Neural cell (in vitro differentiated cells): ENCODE measurements at regions not wholly inside any gene's neighbourhood (a gene's known extent, or its start where the extent isn't known, plus 50 kb on each side); places are given as distances from the start of the nearest gene placed in this dataset.

Experiments
- EZH2 ChIP-seq: fragments of 200-600, 300-800 bp; shearing (Covaris generic), sonication (generic); IDR thresholded peaks from 2 replicates; pipeline ENCODE4 v1.6.1; 2014; ENCODE audit warnings: antibody characterized with exemption, low read length, borderline replicate concordance, mild to moderate bottlenecking; ENCODE audit not compliant: insufficient read depth, poor library complexity, severe bottlenecking
- POLR2AphosphoS5 ChIP-seq: IDR thresholded peaks from 2 replicates; pipeline ENCODE4 v1.6.1; 2012
- REST ChIP-seq: IDR thresholded peaks from 2 replicates; pipeline ENCODE4 v1.6.1; 2012; ENCODE audit warnings: borderline replicate concordance
- TAF1 ChIP-seq: IDR thresholded peaks from 2 replicates; pipeline ENCODE4 v1.6.1; 2012; ENCODE audit warnings: low read depth
- TF ChIP-seq, protein P1 (sequence below): fragments of 450-650 bp; IDR thresholded peaks from 2 replicates; pipeline ENCODE4 v1.5.1; 2014; ENCODE audit warnings: antibody characterized with exemption, mild to moderate bottlenecking, moderate library complexity; ENCODE audit not compliant: poor library complexity, severe bottlenecking

GRCh38 chr2:217632043-217632442 is 370.8 kb downstream of the TNS1 start:
- TF ChIP-seq, protein P1, sequence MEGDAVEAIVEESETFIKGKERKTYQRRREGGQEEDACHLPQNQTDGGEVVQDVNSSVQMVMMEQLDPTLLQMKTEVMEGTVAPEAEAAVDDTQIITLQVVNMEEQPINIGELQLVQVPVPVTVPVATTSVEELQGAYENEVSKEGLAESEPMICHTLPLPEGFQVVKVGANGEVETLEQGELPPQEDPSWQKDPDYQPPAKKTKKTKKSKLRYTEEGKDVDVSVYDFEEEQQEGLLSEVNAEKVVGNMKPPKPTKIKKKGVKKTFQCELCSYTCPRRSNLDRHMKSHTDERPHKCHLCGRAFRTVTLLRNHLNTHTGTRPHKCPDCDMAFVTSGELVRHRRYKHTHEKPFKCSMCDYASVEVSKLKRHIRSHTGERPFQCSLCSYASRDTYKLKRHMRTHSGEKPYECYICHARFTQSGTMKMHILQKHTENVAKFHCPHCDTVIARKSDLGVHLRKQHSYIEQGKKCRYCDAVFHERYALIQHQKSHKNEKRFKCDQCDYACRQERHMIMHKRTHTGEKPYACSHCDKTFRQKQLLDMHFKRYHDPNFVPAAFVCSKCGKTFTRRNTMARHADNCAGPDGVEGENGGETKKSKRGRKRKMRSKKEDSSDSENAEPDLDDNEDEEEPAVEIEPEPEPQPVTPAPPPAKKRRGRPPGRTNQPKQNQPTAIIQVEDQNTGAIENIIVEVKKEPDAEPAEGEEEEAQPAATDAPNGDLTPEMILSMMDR, result no peak
- TF ChIP-seq TAF1 (no peak), EZH2 (no peak), REST (no peak), POLR2AphosphoS5 (no peak)
